HCEC 1CT (cell line): ENCODE measurements at regions not wholly inside any gene's neighbourhood (a gene's known extent, or its start where the extent isn't known, plus 50 kb on each side); places are given as distances from the start of the nearest gene placed in this dataset.

Source experiments
- DNase-seq: peaks from one replicate; pipeline ENCODE4 v3.0.0-alpha.2; 2017

DNA sequence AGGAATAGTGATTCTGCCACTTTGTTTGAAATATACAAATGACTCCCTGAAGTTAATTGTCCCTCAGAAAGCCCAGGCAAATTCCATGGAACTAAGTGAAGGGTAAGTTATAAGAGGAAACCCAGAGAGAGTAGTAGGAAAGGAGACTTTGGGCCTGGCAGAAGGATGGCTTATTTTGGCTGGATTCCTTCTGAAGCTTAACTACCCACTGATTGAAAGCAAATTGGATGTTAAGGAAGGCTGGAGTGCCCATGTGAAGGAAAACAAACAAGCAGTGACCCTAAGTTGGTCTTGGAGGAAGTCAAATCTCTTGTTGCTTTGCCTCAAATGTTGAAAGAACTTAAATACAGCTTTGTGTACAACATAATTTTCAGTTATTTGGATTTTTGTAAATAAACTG, 1106.4 kb upstream of the ZEB2 start:
- no peak for DNase-seq

- DNase-seq: no peak
These were observed 1105.2 kb upstream of the ZEB2 start for GRCh38 chr2:145625111-145625510.

DNA sequence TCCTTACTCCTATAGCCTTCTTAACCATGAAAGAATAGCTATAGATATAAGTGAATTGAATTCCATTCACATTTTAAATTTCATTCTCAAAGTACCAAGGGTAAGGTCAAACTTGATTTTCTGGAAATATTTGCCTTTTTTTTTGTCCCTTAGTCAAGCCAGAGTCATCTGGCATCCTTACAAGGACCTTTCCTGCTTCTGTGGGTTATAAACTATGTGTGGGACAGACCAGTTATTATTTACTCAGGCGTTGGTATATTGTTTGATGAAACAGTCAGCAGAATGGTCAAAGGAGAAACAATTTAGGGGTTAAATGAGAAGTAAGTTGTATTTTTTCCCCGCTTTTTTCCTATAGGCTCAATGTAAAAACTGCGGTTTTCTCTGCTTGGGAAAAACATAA, 1103.2 kb upstream of the ZEB2 start:
- DNase-seq: peak; percentile 79

- DNase-seq: no peak
These were observed 1102.4 kb upstream of the ZEB2 start for GRCh38 chr2:145622285-145622684.

DNA sequence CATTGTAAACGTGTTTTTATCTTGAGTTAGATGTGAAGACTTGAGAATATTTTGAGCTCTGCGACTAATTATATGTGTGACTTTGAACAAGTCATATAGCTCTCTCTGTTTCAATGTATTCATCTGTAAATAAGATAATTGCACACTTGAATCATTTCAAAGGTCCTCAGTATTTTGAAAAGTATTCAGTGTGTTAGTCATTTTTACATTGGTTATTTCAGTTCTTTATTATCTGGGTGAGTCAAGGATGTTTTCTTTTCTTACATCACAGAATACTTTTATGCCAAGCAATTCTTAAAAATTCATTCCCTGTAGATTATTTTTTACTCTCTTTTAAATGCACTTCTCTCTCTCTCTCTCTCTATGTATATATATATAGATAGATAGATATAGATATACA, 1098.0 kb upstream of the ZEB2 start:
- DNase-seq: peak; percentile 71

GRCh38 chr2:145617420-145617819, 1097.5 kb upstream of the ZEB2 start:
- DNase-seq: no peak

GRCh38 chr2:145615626-145616025, 1095.7 kb upstream of the ZEB2 start:
- no peak for DNase-seq

- DNase-seq: no peak
These were observed 1090.0 kb upstream of the ZEB2 start for GRCh38 chr2:145609951-145610350.

- DNase-seq: peak; percentile 54
These were observed 1081.5 kb upstream of the ZEB2 start for GRCh38 chr2:145601361-145601925.

- no peak for DNase-seq
These were observed 1080.9 kb upstream of the ZEB2 start for GRCh38 chr2:145600811-145601210.

- DNase-seq: peak; percentile 65
These were observed 1079.8 kb upstream of the ZEB2 start for GRCh38 chr2:145599756-145600155.

GRCh38 chr2:145598434-145598833, 1078.5 kb upstream of the ZEB2 start:
- peak; percentile 82 for DNase-seq

DNA sequence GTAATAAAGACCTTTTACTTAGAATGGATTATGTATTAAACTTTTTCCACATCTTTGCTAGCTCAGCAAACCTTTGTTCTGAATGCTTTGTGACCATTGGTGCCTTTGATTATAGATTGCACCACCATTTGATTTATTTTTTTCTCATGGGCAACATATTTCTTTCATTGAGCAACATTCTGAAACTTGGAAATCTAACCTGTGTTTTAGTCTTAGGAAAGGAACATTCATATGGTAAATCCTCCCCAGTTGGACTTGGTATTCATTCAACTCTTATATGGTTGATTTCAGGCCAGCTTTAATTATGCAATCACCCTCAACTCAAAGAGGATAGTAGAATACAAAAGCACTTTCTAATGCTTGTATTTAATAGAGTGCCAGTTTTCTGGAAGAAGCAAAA, 1077.9 kb upstream of the ZEB2 start:
- peak; percentile 52 for DNase-seq

- DNase-seq: no peak
These were observed 1077.1 kb upstream of the ZEB2 start for GRCh38 chr2:145597006-145597405.

DNA sequence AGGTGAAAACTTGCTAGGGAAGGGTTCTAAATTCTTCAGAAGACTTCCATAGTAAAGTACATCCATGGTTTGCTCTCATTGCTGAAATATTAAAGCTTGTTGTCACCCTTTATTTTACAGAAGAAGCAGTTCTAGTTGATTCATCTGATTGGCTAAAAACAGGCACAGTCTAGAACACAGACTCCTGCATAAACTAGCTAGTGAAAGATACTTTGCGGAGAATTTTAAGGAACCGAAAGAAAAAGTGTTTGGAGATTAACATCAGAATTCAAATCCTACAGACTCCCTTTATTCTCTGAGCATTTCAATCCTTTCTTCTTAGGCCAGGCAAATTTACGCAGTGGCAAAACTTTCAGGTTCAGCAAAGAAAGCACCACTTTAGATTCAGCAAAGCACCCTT, 1076.5 kb upstream of the ZEB2 start:
- DNase-seq: no peak

DNA sequence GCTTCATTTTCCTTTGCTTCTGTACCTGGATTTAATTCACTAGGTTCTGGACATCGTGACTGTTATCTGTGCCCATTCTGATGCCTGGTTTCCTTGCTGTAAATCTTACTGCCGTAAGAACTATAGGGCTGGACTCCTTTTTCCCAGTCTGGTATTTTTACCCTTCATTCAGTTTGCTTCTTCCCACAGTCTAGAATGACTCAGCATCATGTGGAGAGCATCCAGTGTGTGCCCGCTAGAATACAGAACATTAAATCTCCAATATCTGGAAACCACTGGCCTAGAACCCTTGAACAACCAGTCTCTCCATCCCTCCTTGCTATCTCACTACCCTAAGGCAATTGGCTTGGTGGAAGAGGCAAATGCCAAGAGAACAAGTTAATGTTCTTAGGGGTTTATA, 1075.4 kb upstream of the ZEB2 start:
- peak; percentile 46 for DNase-seq

GRCh38 chr2:145593991-145594614, 1074.2 kb upstream of the ZEB2 start:
- peak; percentile 91 for DNase-seq

GRCh38 chr2:145593280-145593679, 1073.4 kb upstream of the ZEB2 start:
- DNase-seq: no peak

- no peak for DNase-seq
These were observed 1072.4 kb upstream of the ZEB2 start for GRCh38 chr2:145592361-145592760.

- DNase-seq: no peak
These were observed 1071.3 kb upstream of the ZEB2 start for GRCh38 chr2:145591109-145591809.

DNA sequence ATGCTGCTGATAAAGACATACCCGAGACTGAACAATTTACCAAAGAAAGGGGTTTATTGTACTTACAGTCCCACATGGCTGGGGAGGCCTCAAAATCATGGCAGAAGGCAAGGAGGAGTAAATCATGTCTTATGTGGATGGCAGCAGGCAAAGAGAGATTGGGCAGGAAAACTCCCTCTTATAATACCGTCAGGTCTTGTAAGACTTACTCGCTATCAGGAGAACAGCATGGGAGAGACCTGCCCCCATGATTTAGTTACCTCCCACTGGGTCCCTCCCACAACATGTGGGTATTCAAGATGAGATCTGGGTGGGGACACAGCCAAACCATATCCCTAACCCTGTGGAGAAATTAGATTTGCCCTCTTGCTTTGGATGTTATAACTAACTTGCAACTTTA, 1068.0 kb upstream of the ZEB2 start:
- no peak for DNase-seq

- no peak for DNase-seq
These were observed 1064.4 kb upstream of the ZEB2 start for GRCh38 chr2:145584353-145584752.

GRCh38 chr2:145573608-145574007, 1053.7 kb upstream of the ZEB2 start:
- no peak for DNase-seq

GRCh38 chr2:145572238-145572637, 1052.3 kb upstream of the ZEB2 start:
- DNase-seq: no peak

DNA sequence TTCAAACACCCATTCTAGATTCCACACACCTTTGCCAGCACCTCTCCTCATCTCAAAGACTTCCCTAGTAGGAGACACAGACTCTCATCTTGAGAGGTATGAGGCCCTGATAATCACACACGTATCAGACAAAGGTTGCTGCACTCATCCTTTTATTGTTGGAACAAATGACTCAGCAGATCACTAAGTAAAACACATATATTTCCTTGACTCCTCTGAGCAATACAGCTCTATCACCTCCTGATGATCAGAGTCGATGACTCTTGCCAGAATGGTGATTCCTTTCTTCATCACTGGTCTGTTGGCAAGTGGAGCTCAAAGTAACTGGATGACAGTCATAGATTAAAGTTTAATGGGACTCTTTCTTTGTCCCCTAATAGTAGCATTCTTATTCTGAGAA, 1049.2 kb upstream of the ZEB2 start:
- peak; percentile 50 for DNase-seq
